Astrocyte of the cerebellum (primary cell): ENCODE measurements at regions not wholly inside any gene's neighbourhood (a gene's known extent, or its start where the extent isn't known, plus 50 kb on each side); places are given as distances from the start of the nearest gene placed in this dataset.

ENCODE experiments used
- DNase-seq: peaks from one replicate; pipeline ENCODE4 v3.0.0-alpha.2; 2011; ENCODE audit warnings: low read depth
- H3K4me3 ChIP-seq: 2 replicates; pipeline ENCODE4 v1.5.1; 2011; ENCODE audit warnings: mild to moderate bottlenecking, low read depth, low read length, moderate library complexity
- in situ Hi-C: cut with HindIII; loops from 2 replicates; pipeline ENCODE4 v1.10.0; 2017; ENCODE audit warnings: low sequenced_read_pairs
- TF ChIP-seq, protein P1 (sequence below): IDR thresholded peaks from 2 replicates; pipeline ENCODE4 v1.5.1; 2012; ENCODE audit warnings: low read length, low read depth, moderate library complexity, mild to moderate bottlenecking; ENCODE audit errors: missing control alignments

DNA sequence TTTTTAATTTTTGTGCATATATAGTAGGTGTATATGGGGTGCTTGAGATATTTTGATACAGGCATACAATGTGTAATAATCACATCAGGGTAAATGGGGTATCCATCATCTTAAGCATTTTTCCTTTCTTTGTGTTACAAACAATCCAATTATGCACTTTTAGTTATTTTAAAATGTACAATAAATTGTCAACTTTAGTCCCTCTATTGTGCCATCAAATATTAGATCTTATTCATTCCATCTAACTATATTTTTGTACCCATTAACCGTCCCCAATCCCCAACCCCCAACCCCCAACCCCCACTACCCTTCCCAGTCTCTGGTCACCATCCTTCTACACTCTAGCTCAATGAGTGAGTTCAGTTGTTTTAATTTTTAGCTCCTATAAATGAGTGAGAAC lies 335.1 kb upstream of the C11orf87 start:
- TF ChIP-seq, protein P1, sequence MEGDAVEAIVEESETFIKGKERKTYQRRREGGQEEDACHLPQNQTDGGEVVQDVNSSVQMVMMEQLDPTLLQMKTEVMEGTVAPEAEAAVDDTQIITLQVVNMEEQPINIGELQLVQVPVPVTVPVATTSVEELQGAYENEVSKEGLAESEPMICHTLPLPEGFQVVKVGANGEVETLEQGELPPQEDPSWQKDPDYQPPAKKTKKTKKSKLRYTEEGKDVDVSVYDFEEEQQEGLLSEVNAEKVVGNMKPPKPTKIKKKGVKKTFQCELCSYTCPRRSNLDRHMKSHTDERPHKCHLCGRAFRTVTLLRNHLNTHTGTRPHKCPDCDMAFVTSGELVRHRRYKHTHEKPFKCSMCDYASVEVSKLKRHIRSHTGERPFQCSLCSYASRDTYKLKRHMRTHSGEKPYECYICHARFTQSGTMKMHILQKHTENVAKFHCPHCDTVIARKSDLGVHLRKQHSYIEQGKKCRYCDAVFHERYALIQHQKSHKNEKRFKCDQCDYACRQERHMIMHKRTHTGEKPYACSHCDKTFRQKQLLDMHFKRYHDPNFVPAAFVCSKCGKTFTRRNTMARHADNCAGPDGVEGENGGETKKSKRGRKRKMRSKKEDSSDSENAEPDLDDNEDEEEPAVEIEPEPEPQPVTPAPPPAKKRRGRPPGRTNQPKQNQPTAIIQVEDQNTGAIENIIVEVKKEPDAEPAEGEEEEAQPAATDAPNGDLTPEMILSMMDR, result no peak
- H3K4me3 ChIP-seq, result no peak overlapping the region
- DNase-seq, result no peak
- in situ Hi-C loops, result no loop called here

DNA sequence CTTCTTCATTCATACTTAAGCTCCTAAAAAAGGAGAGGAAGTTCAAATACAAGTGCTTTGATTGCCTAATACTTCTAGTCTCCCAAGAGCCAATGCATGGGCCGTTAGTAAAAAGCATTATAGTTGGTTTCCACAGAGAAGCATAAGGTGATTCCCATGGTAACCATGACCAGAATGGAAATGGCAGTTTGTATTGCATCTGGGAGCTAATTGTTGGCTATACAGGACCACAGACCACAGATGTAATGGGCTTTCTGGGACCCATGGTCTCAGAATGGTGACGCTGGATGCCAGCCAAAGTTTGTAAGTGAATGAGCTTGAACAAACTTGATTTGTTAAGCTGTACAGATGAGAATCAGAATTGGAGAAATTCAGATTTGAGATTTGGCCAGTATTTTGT lies 333.9 kb upstream of the C11orf87 start:
- in situ Hi-C loops, result no loop called here
- TF ChIP-seq, protein P1, result no peak
- H3K4me3 ChIP-seq, result no peak overlapping the region
- no peak for DNase-seq

DNA sequence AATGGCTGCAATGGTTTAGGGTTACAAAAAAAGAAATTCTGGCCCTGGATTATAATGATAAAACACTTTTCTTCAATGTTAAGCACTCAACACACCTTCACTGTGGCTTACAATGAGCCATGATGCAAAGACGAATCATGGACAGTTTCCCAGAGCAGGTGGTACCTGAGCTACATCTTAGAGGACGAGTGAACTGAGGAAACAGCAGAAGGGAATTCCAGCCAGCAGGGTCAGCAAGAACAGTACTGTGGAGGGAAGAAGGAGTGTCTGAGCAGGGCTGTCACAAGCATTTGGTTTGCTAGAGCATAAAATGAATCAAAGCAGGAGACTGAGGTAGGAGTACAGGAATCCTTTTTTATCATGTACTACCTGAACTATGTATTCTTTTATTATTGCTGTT lies 332.8 kb upstream of the C11orf87 start:
- H3K4me3 ChIP-seq, result no peak overlapping the region
- in situ Hi-C loops, result no loop called here
- no peak for DNase-seq
- TF ChIP-seq, protein P1, result no peak

DNA sequence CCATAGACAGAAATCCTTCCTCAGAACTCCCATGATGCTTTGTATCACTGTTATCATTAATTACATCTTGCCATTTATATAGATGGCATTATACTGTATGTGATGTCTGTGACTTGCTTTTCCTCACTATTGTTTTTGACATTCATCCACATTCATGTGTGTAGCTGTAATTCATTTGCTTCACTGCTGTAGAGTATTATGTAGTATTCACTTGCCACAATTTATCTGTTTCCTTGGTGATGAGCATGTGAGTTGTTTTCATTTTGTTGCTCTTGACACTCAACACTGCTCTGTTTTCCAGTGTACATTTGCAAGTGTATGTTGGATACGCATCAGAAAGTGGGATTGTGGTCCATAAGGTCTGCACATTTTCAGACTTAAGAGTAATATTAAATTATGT lies 328.6 kb upstream of the C11orf87 start:
- H3K4me3 ChIP-seq, result no peak overlapping the region
- in situ Hi-C loops, result no loop called here
- no peak for DNase-seq
- TF ChIP-seq, protein P1, result no peak

- in situ Hi-C loops, result no loop called here
- TF ChIP-seq, protein P1, result no peak
- DNase-seq, result no peak
- H3K4me3 ChIP-seq, result no peak overlapping the region
These were observed 325.7 kb upstream of the C11orf87 start for GRCh38 chr11:109096266-109096665.

GRCh38 chr11:109106151-109106906 lies 315.7 kb upstream of the C11orf87 start:
- TF ChIP-seq, protein P1, result no peak
- DNase-seq, result no peak
- in situ Hi-C loops, result no loop called here
- no peak overlapping the region for H3K4me3 ChIP-seq
